Ovary (tissue), 7 donors: ENCODE measurements at regions not wholly inside any gene's neighbourhood (a gene's known extent, or its start where the extent isn't known, plus 50 kb on each side); places are given as distances from the start of the nearest gene placed in this dataset.

Experiments used
- DNase-seq, 5 donors: peaks; one replicate each; pipeline ENCODE4 v3.0.0-alpha.2; 2019 to 2020
- H3K27ac ChIP-seq, 2 donors: fragments of 200-600 bp; one replicate each; pipeline versions ENCODE4 v1.5.1 to v1.8.0; 2019 to 2022
- H3K27me3 ChIP-seq: fragments of 200-600 bp; one replicate; pipeline ENCODE4 v1.8.0; 2022
- H3K36me3 ChIP-seq: fragments of 200-600 bp; sonication (generic); one replicate; pipeline ENCODE4 v1.5.1; 2019
- H3K4me1 ChIP-seq: one replicate; pipeline ENCODE4 v1.8.1; 2013; ENCODE audit warnings: mild to moderate bottlenecking, moderate library complexity; ENCODE audit not compliant: insufficient read depth
- H3K4me3 ChIP-seq: fragments of 200-600 bp; sonication (generic); one replicate; pipeline ENCODE4 v1.5.1; 2017
- H3K9me3 ChIP-seq, 2 donors: fragments of 200-600 bp in 1 of 2; sonication (generic) in 1 of 2; one replicate each; pipeline versions ENCODE4 v1.5.1 to v1.8.1; 2013 to 2019; ENCODE audit warnings: mild to moderate bottlenecking in 1 of 2, moderate library complexity in 1 of 2
- EP300 ChIP-seq: sonication (generic); formaldehyde crosslinking; IDR thresholded peaks from one replicate; pipeline ENCODE4 v1.6.1; 2017; ENCODE audit warnings: antibody characterized with exemption
- POLR2A ChIP-seq: fragments of 450-650 bp; IDR thresholded peaks from one replicate; pipeline ENCODE4 v1.6.1; 2017; ENCODE audit warnings: antibody characterized with exemption, mild to moderate bottlenecking, moderate library complexity
- whole genome bisulfite sequencing, 3 donors: extraction: QIAGEN DNeasy Blood & Tissue Kit in 1 of 3; methylation state at CpG; one replicate each; pipeline versions ENCODE4 v1.1.5 to v1.1.7; 2013 to 2017; 5-methylcytosine and 5-hydroxymethylcytosine counted together
- intact Hi-C, 4 donors: fragments of 100-400 bp; cut with DNase I; formaldehyde crosslinking; loops; one replicate each; pipeline versions ENCODE4 v1.11.0 to v1.15.1; 2022 to 2023
- TF ChIP-seq, protein P1 (sequence below), 3 donors: fragments of 450-650 bp in 2 of 3; fragments of 200-600 bp in 1 of 3; IDR thresholded peaks; one replicate each; pipeline versions ENCODE4 v1.5.1 to v1.8.0; 2016 to 2022; ENCODE audit warnings: antibody characterized with exemption in 3 of 3, mild to moderate bottlenecking in 1 of 3
- donor health status: DM: no; HTN: no; CAD: no; lungs with moderate emphysema.
- donor health status: DM: no; HTN: no; CAD: no.
- donor health status: Bipolar disorder and iron deficiency.
- donor health status: DM: no; HTN: no; CAD: no.
- donor health status: DM: yes; HTN: yes; CAD: no.

GRCh38 chr21:20258542-20258941 lies 739.7 kb upstream of the NCAM2 start:
- TF ChIP-seq EP300 = no peak
- TF ChIP-seq POLR2A = no peak
- TF ChIP-seq, protein P1, sequence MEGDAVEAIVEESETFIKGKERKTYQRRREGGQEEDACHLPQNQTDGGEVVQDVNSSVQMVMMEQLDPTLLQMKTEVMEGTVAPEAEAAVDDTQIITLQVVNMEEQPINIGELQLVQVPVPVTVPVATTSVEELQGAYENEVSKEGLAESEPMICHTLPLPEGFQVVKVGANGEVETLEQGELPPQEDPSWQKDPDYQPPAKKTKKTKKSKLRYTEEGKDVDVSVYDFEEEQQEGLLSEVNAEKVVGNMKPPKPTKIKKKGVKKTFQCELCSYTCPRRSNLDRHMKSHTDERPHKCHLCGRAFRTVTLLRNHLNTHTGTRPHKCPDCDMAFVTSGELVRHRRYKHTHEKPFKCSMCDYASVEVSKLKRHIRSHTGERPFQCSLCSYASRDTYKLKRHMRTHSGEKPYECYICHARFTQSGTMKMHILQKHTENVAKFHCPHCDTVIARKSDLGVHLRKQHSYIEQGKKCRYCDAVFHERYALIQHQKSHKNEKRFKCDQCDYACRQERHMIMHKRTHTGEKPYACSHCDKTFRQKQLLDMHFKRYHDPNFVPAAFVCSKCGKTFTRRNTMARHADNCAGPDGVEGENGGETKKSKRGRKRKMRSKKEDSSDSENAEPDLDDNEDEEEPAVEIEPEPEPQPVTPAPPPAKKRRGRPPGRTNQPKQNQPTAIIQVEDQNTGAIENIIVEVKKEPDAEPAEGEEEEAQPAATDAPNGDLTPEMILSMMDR (IDR thresholded peaks at IDR 0.05) = no peak
- WGBS, 3 donors = 33 to 50% (median 43%) methylated on average over 2 of the region's 2 CpGs
- no peaks in the 10 kb centered on the region for H3K36me3 ChIP-seq
- no peak for DNase-seq
- intact Hi-C loops = no loop called here
- H3K27me3 ChIP-seq = no peaks in the 10 kb centered on the region
- no peaks in the 10 kb centered on the region for H3K4me1 ChIP-seq
- H3K4me3 ChIP-seq = no peak overlapping the region
- no peaks in the 10 kb centered on the region for H3K9me3 ChIP-seq
- no peak overlapping the region for H3K27ac ChIP-seq

GRCh38 chr21:20259031-20259867 lies 739.0 kb upstream of the NCAM2 start:
- Histone ChIP-seq H3K27ac (no peak overlapping the region), H3K4me3 (no peak overlapping the region), H3K9me3 (no peaks in the 10 kb centered on the region), H3K4me1 (no peaks in the 10 kb centered on the region), H3K36me3 (no peaks in the 10 kb centered on the region), H3K27me3 (no peaks in the 10 kb centered on the region)
- intact Hi-C loops = no loop called here
- WGBS, 3 donors = 50 to 62% (median 54%) methylated on average over 7 of the region's 7 CpGs
- DNase-seq = no peak
- TF ChIP-seq, protein P1 (IDR thresholded peaks at IDR 0.05) = no peak
- TF ChIP-seq POLR2A = no peak
- no peak for TF ChIP-seq EP300

GRCh38 chr21:20260124-20260523 lies 738.1 kb upstream of the NCAM2 start:
- no peaks in the 10 kb centered on the region for H3K36me3 ChIP-seq
- TF ChIP-seq EP300 = no peak
- TF ChIP-seq, protein P1 (IDR thresholded peaks at IDR 0.05) = no peak
- TF ChIP-seq POLR2A = no peak
- no peak for DNase-seq
- no peaks in the 10 kb centered on the region for H3K4me1 ChIP-seq
- H3K27me3 ChIP-seq = no peaks in the 10 kb centered on the region
- 5 to 10% (median 5%) methylated on average over 1 of the region's 1 CpG for WGBS, 3 donors
- no peak overlapping the region for H3K27ac ChIP-seq
- no peak overlapping the region for H3K4me3 ChIP-seq
- H3K9me3 ChIP-seq = no peaks in the 10 kb centered on the region
- intact Hi-C loops = no loop called here

DNA sequence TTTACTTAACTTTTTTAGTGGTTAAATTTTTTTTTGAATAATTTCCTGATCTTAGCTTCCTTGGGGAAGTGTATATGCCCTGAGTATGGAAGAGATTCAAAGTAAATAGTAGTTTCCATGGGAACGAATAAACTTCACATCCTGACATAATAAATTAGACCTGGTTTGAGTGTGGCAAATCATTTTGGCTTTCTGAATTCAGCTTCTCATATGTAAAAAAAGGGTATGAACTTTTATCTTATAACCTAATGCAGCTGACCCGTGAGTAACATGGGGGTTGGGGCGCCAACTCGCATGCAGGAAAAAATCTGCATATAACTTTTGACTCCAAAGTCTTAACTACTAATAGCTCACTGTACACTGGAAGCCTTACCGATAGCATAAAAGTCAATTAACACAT lies 736.8 kb upstream of the NCAM2 start:
- no peaks in the 10 kb centered on the region for H3K9me3 ChIP-seq
- H3K27ac ChIP-seq = no peak overlapping the region
- no peak for DNase-seq
- intact Hi-C loops = no loop called here
- 76 to 89% (median 89%) methylated on average over 5 of the region's 5 CpGs for WGBS, 3 donors
- H3K27me3 ChIP-seq = no peaks in the 10 kb centered on the region
- TF ChIP-seq POLR2A (no peak), EP300 (no peak)
- TF ChIP-seq, protein P1 (IDR thresholded peaks at IDR 0.05) = no peak
- H3K4me1 ChIP-seq = no peaks in the 10 kb centered on the region
- no peak overlapping the region for H3K4me3 ChIP-seq
- H3K36me3 ChIP-seq = no peaks in the 10 kb centered on the region
